Kidney (tissue), 13 donors: ENCODE measurements at regions not wholly inside any gene's neighbourhood (a gene's known extent, or its start where the extent isn't known, plus 50 kb on each side); places are given as distances from the start of the nearest gene placed in this dataset.

Experiments used
- DNase-seq, 5 donors: peaks; one replicate each; pipeline ENCODE4 v3.0.0-alpha.2; 2013 to 2020
- FAIRE-seq: peaks from 2 replicates; lab custom pipeline; 2012; peaks lifted over from hg19 to GRCh38; lab: Jason Lieb, UNC
- H3K27ac ChIP-seq, 2 donors: one replicate each; pipeline ENCODE4 v1.7.0; 2013; ENCODE audit warnings: low read depth in 2 of 2, low read length in 2 of 2, inconsistent platforms in 1 of 2
- H3K27me3 ChIP-seq: one replicate; pipeline ENCODE4 v1.7.1; 2013; ENCODE audit warnings: low read length, inconsistent platforms; ENCODE audit not compliant: control insufficient read depth, insufficient read depth
- H3K36me3 ChIP-seq, 3 donors: one replicate each; pipeline versions ENCODE4 v1.7.0 to v1.7.1; 2013; ENCODE audit warnings: low read length in 3 of 3, control low read depth in 1 of 3, inconsistent platforms in 1 of 3; ENCODE audit not compliant: insufficient read depth in 3 of 3, control insufficient read depth in 2 of 3
- H3K4me1 ChIP-seq, 3 donors: one replicate each; pipeline versions ENCODE4 v1.7.0 to v1.7.1; 2013; ENCODE audit warnings: low read length in 3 of 3, inconsistent platforms in 1 of 3, low read depth in 1 of 3; ENCODE audit not compliant: control insufficient read depth in 2 of 3, insufficient read depth in 2 of 3
- H3K4me3 ChIP-seq, 3 donors: one replicate each; pipeline versions ENCODE4 v1.7.0 to v1.8.1; 2013; ENCODE audit warnings: low read length in 3 of 3, control low read depth in 1 of 3, inconsistent platforms in 1 of 3
- H3K9ac ChIP-seq, 3 donors: one replicate each; pipeline versions ENCODE4 v1.7.0 to v1.7.1; 2013; ENCODE audit warnings: low read length in 3 of 3, control low read depth in 1 of 3, inconsistent platforms in 1 of 3
- H3K9me3 ChIP-seq, 3 donors: one replicate each; pipeline versions ENCODE4 v1.7.0 to v1.7.1; 2013; ENCODE audit warnings: low read length in 3 of 3, control low read depth in 1 of 3, inconsistent platforms in 1 of 3; ENCODE audit not compliant: control insufficient read depth in 2 of 3, insufficient read depth in 1 of 3
- CTCF ChIP-seq: IDR thresholded peaks from 3 replicates; pipeline ENCODE4 v1.5.1; 2012; ENCODE audit warnings: mild to moderate bottlenecking, moderate library complexity, borderline replicate concordance; ENCODE audit not compliant: insufficient read depth; ENCODE audit errors: extremely low read depth
- intact Hi-C: fragments of 100-400 bp; cut with DNase I; formaldehyde crosslinking; loops from one replicate; pipeline ENCODE4 v1.11.1; 2022
- donor health status: control.
- donor health status: control.
- donor health status: control.
- donor health status: control.
- donor health status: control.
- donor health status: DM: yes; HTN: yes; CAD: no.
- donor health status: Normal renal cell carcinoma (clear cell type).

GRCh38 chr9:107547772-107548297, 58.3 kb upstream of the KLF4 start:
- H3K27ac ChIP-seq, result peak overlapping the region in 1 of 2 donors; percentile 28
- intact Hi-C loops, result no loop called here

GRCh38 chr9:107547303-107547702, 57.7 kb upstream of the KLF4 start:
- Histone ChIP-seq H3K4me1 (no peaks in the 10 kb centered on the region), H3K4me3 (no peak overlapping the region), H3K9me3 (no peaks in the 10 kb centered on the region), H3K27me3 (no peaks in the 10 kb centered on the region), H3K27ac (no peak overlapping the region), H3K36me3 (no peaks in the 10 kb centered on the region), H3K9ac (no peak overlapping the region)
- FAIRE-seq, result no peak
- DNase-seq, result no peak
- TF ChIP-seq CTCF, result no peak
- intact Hi-C loops, result no loop called here

More at GRCh38 chr9:107547772-107548297, 58.3 kb upstream of the KLF4 start:
- TF ChIP-seq CTCF, result no peak
- Histone ChIP-seq H3K4me1 (no peaks in the 10 kb centered on the region), H3K36me3 (no peaks in the 10 kb centered on the region), H3K9me3 (no peaks in the 10 kb centered on the region), H3K9ac (no peak overlapping the region), H3K27me3 (no peaks in the 10 kb centered on the region), H3K4me3 (no peak overlapping the region)
- DNase-seq (no peak), FAIRE-seq (no peak)

- Histone ChIP-seq H3K4me3 (no peak overlapping the region), H3K9ac (no peak overlapping the region), H3K4me1 (no peaks in the 10 kb centered on the region), H3K27ac (no peak overlapping the region), H3K36me3 (no peaks in the 10 kb centered on the region), H3K27me3 (no peaks in the 10 kb centered on the region), H3K9me3 (no peaks in the 10 kb centered on the region)
- DNase-seq, result no peak
- FAIRE-seq, result no peak
- intact Hi-C loops, result no loop called here
- no peak for TF ChIP-seq CTCF
Observed at GRCh38 chr9:107546859-107547258, 57.3 kb upstream of the KLF4 start.

- Histone ChIP-seq H3K27me3 (no peaks in the 10 kb centered on the region), H3K27ac (no peak overlapping the region), H3K9me3 (no peaks in the 10 kb centered on the region), H3K36me3 (no peaks in the 10 kb centered on the region), H3K4me3 (no peak overlapping the region), H3K9ac (no peak overlapping the region), H3K4me1 (no peaks in the 10 kb centered on the region)
- no peak for DNase-seq
- TF ChIP-seq CTCF, result no peak
- intact Hi-C loops, result no loop called here
- no peak for FAIRE-seq
Observed at GRCh38 chr9:107545036-107545435, 55.5 kb upstream of the KLF4 start.
